Ishikawa (cell line): ENCODE measurements at regions not wholly inside any gene's neighbourhood (a gene's known extent, or its start where the extent isn't known, plus 50 kb on each side); places are given as distances from the start of the nearest gene placed in this dataset.

Experiments
- CEBPB ChIP-seq: IDR thresholded peaks from 2 replicates; pipeline ENCODE4 v1.6.1; 2012
- REST ChIP-seq: IDR thresholded peaks from 2 replicates; pipeline ENCODE4 v1.6.1; 2012; ENCODE audit warnings: low read depth, mild to moderate bottlenecking

DNA sequence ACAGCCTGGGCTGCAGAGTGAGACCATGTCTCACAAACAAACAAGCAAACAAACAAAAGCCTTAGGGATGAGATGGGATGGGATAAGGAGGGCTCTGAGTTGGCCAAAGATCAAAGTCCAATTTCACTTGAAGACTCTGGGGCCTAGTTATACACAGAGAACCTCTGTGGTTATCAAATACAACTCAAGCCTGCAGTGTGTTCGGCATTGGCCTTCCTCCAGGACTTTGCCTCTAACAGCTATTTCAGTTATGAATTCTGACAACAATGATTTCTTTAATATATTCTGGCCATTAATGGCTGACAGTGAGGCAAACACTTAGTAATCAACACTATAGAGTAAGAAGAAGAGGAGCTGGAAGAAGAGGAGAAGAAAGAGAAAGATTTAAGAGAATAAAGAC, 171.1 kb downstream of the PDGFRA start:
- TF ChIP-seq CEBPB (no peak), REST (no peak)
